Panc1 (cell line): ENCODE measurements at regions not wholly inside any gene's neighbourhood (a gene's known extent, or its start where the extent isn't known, plus 50 kb on each side); places are given as distances from the start of the nearest gene placed in this dataset.

Source experiments
- CTCF ChIP-seq: fragments of 450-650 bp; IDR thresholded peaks from 2 replicates; pipeline ENCODE4 v1.5.1; 2017; ENCODE audit warnings: mild to moderate bottlenecking
- POLR2AphosphoS5 ChIP-seq: IDR thresholded peaks from 2 replicates; pipeline ENCODE4 v1.6.1; 2012; ENCODE audit warnings: mild to moderate bottlenecking, low read depth, low read length, moderate library complexity
- REST ChIP-seq, 2 experiments: IDR thresholded peaks; 2 replicates each; pipeline ENCODE4 v1.6.1; 2011 to 2012; ENCODE audit warnings: low read depth in 2 of 2, control low read depth in 1 of 2, low read length in 1 of 2, mild to moderate bottlenecking in 1 of 2, moderate library complexity in 1 of 2; ENCODE audit not compliant: insufficient read depth in 1 of 2

- TF ChIP-seq POLR2AphosphoS5 (no peak), CTCF (no peak), REST (IDR thresholded peaks at IDR 0.05; ENCODE audit: insufficient read depth in 1 of 2, low read depth in 2 of 2, low read length in 1 of 2) (no peak)
Observed at GRCh38 chr18:75810961-75811551, 383.6 kb upstream of the SMIM21 start.
